HG03457 (cell line): ENCODE measurements at regions not wholly inside any gene's neighbourhood (a gene's known extent, or its start where the extent isn't known, plus 50 kb on each side); places are given as distances from the start of the nearest gene placed in this dataset.

Source experiments
- ATAC-seq: cut with Tn5 transposase; IDR thresholded peaks from one replicate; pipeline ENCODE4 v1.9.1; 2021; ENCODE audit warnings: moderate number of reproducible peaks; ENCODE audit not compliant: unreplicated experiment

GRCh38 chr3:106018102-106018501, 149.3 kb upstream of the CBLB start:
- ATAC-seq = no peak

- ATAC-seq = no peak
These were observed 150.2 kb upstream of the CBLB start for GRCh38 chr3:106018929-106019550.

GRCh38 chr3:106022913-106023312, 154.1 kb upstream of the CBLB start:
- no peak for ATAC-seq

GRCh38 chr3:106025151-106025722, 156.4 kb upstream of the CBLB start:
- ATAC-seq = no peak

GRCh38 chr3:106029954-106030626, 161.3 kb upstream of the CBLB start:
- ATAC-seq = no peak

- ATAC-seq = no peak
These were observed 161.8 kb upstream of the CBLB start for GRCh38 chr3:106030627-106030963.

GRCh38 chr3:106032479-106032878, 163.7 kb upstream of the CBLB start:
- ATAC-seq = no peak

- no peak for ATAC-seq
These were observed 164.8 kb upstream of the CBLB start for GRCh38 chr3:106033654-106034053.

GRCh38 chr3:106034313-106034712, 165.5 kb upstream of the CBLB start:
- no peak for ATAC-seq

- ATAC-seq = no peak
These were observed 166.8 kb upstream of the CBLB start for GRCh38 chr3:106035619-106036018.

GRCh38 chr3:106036696-106037095, 167.9 kb upstream of the CBLB start:
- no peak for ATAC-seq

GRCh38 chr3:106047221-106047620, 178.4 kb upstream of the CBLB start:
- no peak for ATAC-seq

GRCh38 chr3:106048946-106049481, 180.2 kb upstream of the CBLB start:
- no peak for ATAC-seq

- no peak for ATAC-seq
These were observed 181.0 kb upstream of the CBLB start for GRCh38 chr3:106049821-106050220.

GRCh38 chr3:106056931-106057330, 188.1 kb upstream of the CBLB start:
- no peak for ATAC-seq

GRCh38 chr3:106058475-106058874, 189.7 kb upstream of the CBLB start:
- no peak for ATAC-seq

GRCh38 chr3:106059953-106060517, 191.2 kb upstream of the CBLB start:
- ATAC-seq = no peak

GRCh38 chr3:106063909-106064308, 195.1 kb upstream of the CBLB start:
- ATAC-seq = no peak

GRCh38 chr3:106065831-106066230, 197.0 kb upstream of the CBLB start:
- no peak for ATAC-seq

- ATAC-seq = no peak
These were observed 198.9 kb upstream of the CBLB start for GRCh38 chr3:106067711-106068110.

- ATAC-seq = no peak
These were observed 199.6 kb upstream of the CBLB start for GRCh38 chr3:106068381-106068780.

GRCh38 chr3:106068795-106069194, 200.0 kb upstream of the CBLB start:
- peak; percentile 80 for ATAC-seq
